PC-3 (cell line): ENCODE measurements at regions not wholly inside any gene's neighbourhood (a gene's known extent, or its start where the extent isn't known, plus 50 kb on each side); places are given as distances from the start of the nearest gene placed in this dataset.
A peak's percentile ranks its signal among the peaks of the same experiment; 100 is the strongest.

Source experiments
- ATAC-seq: fragments of 200-7000 bp; cut with Tn5 transposase; 2 replicates; pipeline ENCODE4 v1.9.1; 2020; ENCODE audit warnings: mild to moderate bottlenecking, moderate library complexity
- BruUV-seq: library from RNA; stranded (reverse); fragments of 400-500 nt; replicated peaks from 2 replicates; lab custom pipeline; 2021; lab: Mats Ljungman, UMichigan
- CTCF ChIA-PET: fragments of 300-600 bp; sonication (Branson Sonifier 250); formaldehyde crosslinking; loops from one replicate; lab custom pipeline; 2022; ENCODE audit warnings: antibody characterized with exemption; lab: Charles Lee
- POLR2A ChIA-PET: fragments of 300-600 bp; sonication (Branson Sonifier 250); formaldehyde crosslinking; loops from one replicate; lab custom pipeline; 2022; ENCODE audit warnings: antibody characterized with exemption; ENCODE audit not compliant: unreplicated experiment; lab: Charles Lee
- DNase-seq: peaks from one replicate; pipeline ENCODE4 v3.0.0-alpha.2; 2015
- H2AFZ ChIP-seq: fragments of 300-600 bp; sonication (generic); 2 replicates; pipeline ENCODE4 v1.6.0; 2016; ENCODE audit warnings: antibody characterized with exemption, low read length
- H3F3A ChIP-seq: fragments of 300-600 bp; sonication (generic); one replicate; pipeline ENCODE4 v1.6.0; 2017; ENCODE audit warnings: antibody characterized with exemption, low read length, control low read depth, mild to moderate bottlenecking; ENCODE audit not compliant: unreplicated experiment
- H3K27ac ChIP-seq: fragments of 300-600 bp; sonication (generic); 2 replicates; pipeline ENCODE4 v1.5.1; 2016; ENCODE audit warnings: mild to moderate bottlenecking, low read length
- H3K27me3 ChIP-seq: fragments of 300-600 bp; sonication (generic); 2 replicates; pipeline ENCODE4 v1.6.1; 2016; ENCODE audit warnings: low read length, mixed read lengths
- H3K36me3 ChIP-seq: fragments of 300-600 bp; sonication (generic); 2 replicates; pipeline ENCODE4 v1.6.1; 2016; ENCODE audit warnings: low read depth, mixed run types, low read length, mixed read lengths
- H3K4me1 ChIP-seq: fragments of 300-600 bp; sonication (generic); 2 replicates; pipeline ENCODE4 v1.5.1; 2016; ENCODE audit warnings: low read length; ENCODE audit not compliant: insufficient read depth
- H3K4me2 ChIP-seq: fragments of 300-600 bp; sonication (generic); 2 replicates; pipeline ENCODE4 v1.6.0; 2016; ENCODE audit warnings: low read length
- H3K4me3 ChIP-seq: fragments of 300-600 bp; sonication (generic); 2 replicates; pipeline ENCODE4 v1.5.1; 2016; ENCODE audit warnings: mild to moderate bottlenecking, low read length, mixed read lengths
- H3K79me2 ChIP-seq: fragments of 300-600 bp; sonication (generic); 2 replicates; pipeline ENCODE4 v1.6.1; 2017; ENCODE audit warnings: low read length, mixed read lengths
- H3K9ac ChIP-seq: fragments of 300-600 bp; sonication (generic); 2 replicates; pipeline ENCODE4 v1.6.0; 2016; ENCODE audit warnings: mild to moderate bottlenecking, low read length
- H3K9me2 ChIP-seq: fragments of 300-600 bp; sonication (generic); replicated peaks from 2 replicates; pipeline ENCODE4 v1.6.1; 2016; ENCODE audit warnings: mixed run types, low read length, mixed read lengths
- H3K9me3 ChIP-seq: fragments of 300-600 bp; sonication (generic); 2 replicates; pipeline ENCODE4 v1.6.1; 2016; ENCODE audit warnings: low read length, mixed read lengths
- H4K20me1 ChIP-seq: fragments of 300-600 bp; sonication (generic); 2 replicates; pipeline ENCODE4 v1.6.1; 2016; ENCODE audit warnings: low read length, mixed read lengths
- CTCF ChIP-seq: fragments of 300-600 bp; sonication (generic); conservative IDR thresholded peaks from 2 replicates; pipeline ENCODE4 v1.5.1; 2017; ENCODE audit warnings: antibody characterized with exemption, low read depth, mild to moderate bottlenecking, low read length
- EZH2 ChIP-seq: fragments of 300-600 bp; sonication (generic); IDR thresholded peaks from one replicate; pipeline ENCODE4 v1.6.1; 2017; ENCODE audit warnings: antibody characterized with exemption, mild to moderate bottlenecking, low read length; ENCODE audit not compliant: unreplicated experiment
- EZH2phosphoT487 ChIP-seq: fragments of 300-600 bp; sonication (generic); IDR thresholded peaks from 2 replicates; pipeline ENCODE4 v1.6.1; 2018; ENCODE audit warnings: mild to moderate bottlenecking, antibody characterized with exemption, low read length, borderline replicate concordance
- intact Hi-C: fragments of 100-400 bp; cut with micrococcal nuclease; formaldehyde crosslinking; loops from 2 replicates; pipeline ENCODE4 v1.9.0; 2023

GRCh38 chr1:190957565-190957964 lies 479.9 kb upstream of the BRINP3 start:
- BruUV-seq, result no TSS peak
- Histone ChIP-seq H3K79me2 (no peaks in the 10 kb centered on the region), H3K9ac (no peak overlapping the region), H3K4me1 (no peaks in the 10 kb centered on the region), H3K4me2 (no peak overlapping the region), H4K20me1 (no peaks in the 10 kb centered on the region), H2AFZ (no peak overlapping the region), H3K27me3 (no peaks in the 10 kb centered on the region), H3K36me3 (no peaks in the 10 kb centered on the region), H3K27ac (no peak overlapping the region), H3F3A (no peaks in the 10 kb centered on the region), H3K4me3 (no peak overlapping the region), H3K9me2 (0 out of 2 replicates have a peak, but pooled peaks cover 3% of the 10 kb centered on the region), H3K9me3 (no peaks in the 10 kb centered on the region)
- TF ChIP-seq CTCF, result peak; percentile 51
- TF ChIP-seq EZH2phosphoT487, result no peak
- intact Hi-C loops, result loop anchor here (5.0 to 10.0 kb wide), 3 partner anchors 65 to 323 kb away; no protein-coding TSS in a partner anchor
- POLR2A ChIA-PET, result no interaction called here
- CTCF ChIA-PET, result no interaction called here
- DNase-seq (peak; percentile 30), ATAC-seq (peak; percentile 70)

- CTCF ChIA-PET, result no interaction called here
Observed at GRCh38 chr1:190963321-190963720, 485.7 kb upstream of the BRINP3 start.

GRCh38 chr1:190975827-190976226 lies 498.2 kb upstream of the BRINP3 start:
- no peaks in the 10 kb centered on the region for H3F3A ChIP-seq
- H2AFZ ChIP-seq, result no peak overlapping the region
- H3K9ac ChIP-seq, result no peak overlapping the region
- TF ChIP-seq EZH2, result no peak
- POLR2A ChIA-PET, result no interaction called here
- no TSS peak for BruUV-seq
- DNase-seq, result no peak
- CTCF ChIA-PET, result no interaction called here
- no peaks in the 10 kb centered on the region for H4K20me1 ChIP-seq
- H3K27me3 ChIP-seq, result peaks cover 11% of the 10 kb centered on the region; the same call in 1 of the 2 replicates
- no peaks in the 10 kb centered on the region for H3K4me1 ChIP-seq
- H3K9me3 ChIP-seq, result no peaks in the 10 kb centered on the region
- no peak for ATAC-seq
- no peaks in the 10 kb centered on the region for H3K79me2 ChIP-seq
- H3K27ac ChIP-seq, result no peak overlapping the region
- no peaks in the 10 kb centered on the region for H3K9me2 ChIP-seq
- intact Hi-C loops, result no loop called here
- no peaks in the 10 kb centered on the region for H3K36me3 ChIP-seq
- no peak overlapping the region for H3K4me3 ChIP-seq
- no peak overlapping the region for H3K4me2 ChIP-seq

More at GRCh38 chr1:190963321-190963720, 485.7 kb upstream of the BRINP3 start:
- intact Hi-C loops, result no loop called here
- Histone ChIP-seq H3K36me3 (no peaks in the 10 kb centered on the region), H3F3A (no peaks in the 10 kb centered on the region), H3K79me2 (no peaks in the 10 kb centered on the region), H3K4me2 (no peak overlapping the region), H4K20me1 (no peaks in the 10 kb centered on the region; the same call in 1 of the 2 replicates), H3K9me2 (0 out of 2 replicates have a peak, but pooled peaks cover 3% of the 10 kb centered on the region), H3K4me3 (no peak overlapping the region), H2AFZ (no peak overlapping the region), H3K4me1 (no peaks in the 10 kb centered on the region), H3K27ac (no peak overlapping the region), H3K9ac (no peak overlapping the region), H3K9me3 (no peaks in the 10 kb centered on the region), H3K27me3 (no peaks in the 10 kb centered on the region)
- DNase-seq, result no peak
- no peak for ATAC-seq
- no TSS peak for BruUV-seq
- POLR2A ChIA-PET, result no interaction called here
- TF ChIP-seq CTCF (no peak), EZH2 (no peak), EZH2phosphoT487 (no peak)
